ENCODE measurements at regions not wholly inside any gene's neighbourhood (a gene's known extent, or its start where the extent isn't known, plus 50 kb on each side); places are given as distances from the start of the nearest gene placed in this dataset.

DNA sequence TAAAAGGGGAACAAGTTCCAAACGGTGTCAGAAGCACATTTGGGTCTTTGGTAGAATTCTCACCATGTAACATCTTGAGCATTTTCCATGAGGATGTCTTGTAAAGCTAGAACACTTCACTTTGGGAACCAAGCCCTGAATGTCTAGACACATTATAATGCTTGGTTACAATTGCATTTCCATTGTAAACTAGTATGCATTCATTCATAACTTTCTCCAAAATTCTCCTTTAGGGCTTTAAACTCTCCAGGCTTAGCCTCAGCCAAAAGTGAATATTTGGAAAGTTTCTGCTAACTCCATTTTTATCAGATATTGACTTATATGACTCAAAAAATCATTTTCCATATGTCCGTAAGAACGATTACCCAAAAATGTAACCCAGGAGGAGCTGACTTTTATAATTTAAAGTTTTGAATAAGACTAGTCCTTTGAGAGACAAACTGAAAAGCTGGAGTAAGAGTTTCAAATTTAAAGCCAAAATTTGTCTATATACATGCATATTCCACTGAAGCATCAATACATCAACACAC is 1170.4 kb downstream of the EFNB2 start:
- TF ChIP-seq, protein P1, sequence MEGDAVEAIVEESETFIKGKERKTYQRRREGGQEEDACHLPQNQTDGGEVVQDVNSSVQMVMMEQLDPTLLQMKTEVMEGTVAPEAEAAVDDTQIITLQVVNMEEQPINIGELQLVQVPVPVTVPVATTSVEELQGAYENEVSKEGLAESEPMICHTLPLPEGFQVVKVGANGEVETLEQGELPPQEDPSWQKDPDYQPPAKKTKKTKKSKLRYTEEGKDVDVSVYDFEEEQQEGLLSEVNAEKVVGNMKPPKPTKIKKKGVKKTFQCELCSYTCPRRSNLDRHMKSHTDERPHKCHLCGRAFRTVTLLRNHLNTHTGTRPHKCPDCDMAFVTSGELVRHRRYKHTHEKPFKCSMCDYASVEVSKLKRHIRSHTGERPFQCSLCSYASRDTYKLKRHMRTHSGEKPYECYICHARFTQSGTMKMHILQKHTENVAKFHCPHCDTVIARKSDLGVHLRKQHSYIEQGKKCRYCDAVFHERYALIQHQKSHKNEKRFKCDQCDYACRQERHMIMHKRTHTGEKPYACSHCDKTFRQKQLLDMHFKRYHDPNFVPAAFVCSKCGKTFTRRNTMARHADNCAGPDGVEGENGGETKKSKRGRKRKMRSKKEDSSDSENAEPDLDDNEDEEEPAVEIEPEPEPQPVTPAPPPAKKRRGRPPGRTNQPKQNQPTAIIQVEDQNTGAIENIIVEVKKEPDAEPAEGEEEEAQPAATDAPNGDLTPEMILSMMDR (IDR thresholded peaks at IDR 0.05) = no peak
- no peak for TF ChIP-seq POLR2A (IDR thresholded peaks at IDR 0.05)
